Endothelial cell (in vitro differentiated cells): ENCODE measurements at regions not wholly inside any gene's neighbourhood (a gene's known extent, or its start where the extent isn't known, plus 50 kb on each side); places are given as distances from the start of the nearest gene placed in this dataset.
A peak's percentile ranks its signal among the peaks of the same experiment; 100 is the strongest.

Source experiments
- DNase-seq: peaks from one replicate; pipeline ENCODE4 v3.0.0; 2021; ENCODE audit warnings: low spot score
- H3K27ac Mint-ChIP-seq: one replicate; pipeline ENCODE4 v1.8.0; 2021; ENCODE audit warnings: mixed read lengths, inconsistent platforms; ENCODE audit not compliant: unreplicated experiment
- H3K27me3 Mint-ChIP-seq: one replicate; pipeline ENCODE4 v1.8.0; 2021; ENCODE audit warnings: mild to moderate bottlenecking, moderate library complexity, mixed read lengths, inconsistent platforms; ENCODE audit not compliant: unreplicated experiment
- H3K36me3 Mint-ChIP-seq: one replicate; pipeline ENCODE4 v1.8.0; 2021; ENCODE audit warnings: mild to moderate bottlenecking, low read depth, mixed read lengths, inconsistent platforms; ENCODE audit not compliant: unreplicated experiment
- H3K4me1 Mint-ChIP-seq: one replicate; pipeline ENCODE4 v1.8.0; 2021; ENCODE audit warnings: mild to moderate bottlenecking, mixed read lengths, inconsistent platforms; ENCODE audit not compliant: unreplicated experiment
- H3K4me3 Mint-ChIP-seq: one replicate; pipeline ENCODE4 v1.8.0; 2021; ENCODE audit warnings: mild to moderate bottlenecking, mixed read lengths, inconsistent platforms; ENCODE audit not compliant: unreplicated experiment
- H3K9me3 Mint-ChIP-seq: one replicate; pipeline ENCODE4 v1.8.0; 2021; ENCODE audit warnings: mixed read lengths, inconsistent platforms; ENCODE audit not compliant: unreplicated experiment
- CTCF ChIP-seq: fragments of 200-600 bp; sonication (generic); IDR thresholded peaks from one replicate; pipeline ENCODE4 v1.5.0; 2021; ENCODE audit warnings: antibody characterized with exemption; ENCODE audit not compliant: unreplicated experiment

- DNase-seq, result no peak
- Mint-ChIP-seq H3K36me3 (peaks cover 19% of the 10 kb centered on the region), H3K4me3 (no peak overlapping the region), H3K27ac (no peak overlapping the region), H3K27me3 (peaks cover 6% of the 10 kb centered on the region), H3K9me3 (no peaks in the 10 kb centered on the region), H3K4me1 (peaks cover 13% of the 10 kb centered on the region)
- no peak for TF ChIP-seq CTCF
Measured at GRCh38 chr9:88932766-88933165, 58.5 kb upstream of the S1PR3 start.

- peak; percentile 24 for DNase-seq
- peak overlapping the region; percentile 2 for H3K4me3 Mint-ChIP-seq
- peak overlapping the region; percentile 18 for H3K27ac Mint-ChIP-seq
- H3K36me3 Mint-ChIP-seq, result peaks cover 19% of the 10 kb centered on the region
- no peaks in the 10 kb centered on the region for H3K9me3 Mint-ChIP-seq
- peaks cover 6% of the 10 kb centered on the region for H3K27me3 Mint-ChIP-seq
- no peak for TF ChIP-seq CTCF
- peaks cover 13% of the 10 kb centered on the region for H3K4me1 Mint-ChIP-seq
Measured at GRCh38 chr9:88933607-88934379, 57.5 kb upstream of the S1PR3 start.

- Mint-ChIP-seq H3K27ac (no peak overlapping the region), H3K36me3 (peaks cover 19% of the 10 kb centered on the region), H3K9me3 (peaks cover 2% of the 10 kb centered on the region), H3K27me3 (peaks cover 5% of the 10 kb centered on the region), H3K4me3 (no peak overlapping the region), H3K4me1 (peaks cover 13% of the 10 kb centered on the region)
- DNase-seq, result no peak
- no peak for TF ChIP-seq CTCF
Measured at GRCh38 chr9:88934876-88935535, 56.3 kb upstream of the S1PR3 start.

GRCh38 chr9:88936132-88936531 lies 55.1 kb upstream of the S1PR3 start:
- Mint-ChIP-seq H3K27me3 (peaks cover 3% of the 10 kb centered on the region), H3K9me3 (peaks cover 6% of the 10 kb centered on the region), H3K4me1 (peaks cover 13% of the 10 kb centered on the region), H3K4me3 (no peak overlapping the region), H3K27ac (no peak overlapping the region), H3K36me3 (peaks cover 14% of the 10 kb centered on the region)
- no peak for TF ChIP-seq CTCF
- DNase-seq, result no peak

GRCh38 chr9:88936668-88937067 lies 54.6 kb upstream of the S1PR3 start:
- TF ChIP-seq CTCF, result no peak
- peaks cover 6% of the 10 kb centered on the region for H3K9me3 Mint-ChIP-seq

More at GRCh38 chr9:88936668-88937067, 54.6 kb upstream of the S1PR3 start:
- Mint-ChIP-seq H3K27ac (no peak overlapping the region), H3K4me3 (no peak overlapping the region), H3K27me3 (peaks cover 3% of the 10 kb centered on the region), H3K4me1 (peaks cover 13% of the 10 kb centered on the region), H3K36me3 (peaks cover 14% of the 10 kb centered on the region)
- DNase-seq, result no peak
